HCT116 (cell line): ENCODE measurements at regions not wholly inside any gene's neighbourhood (a gene's known extent, or its start where the extent isn't known, plus 50 kb on each side); places are given as distances from the start of the nearest gene placed in this dataset.

Source experiments
- POLR2A ChIP-seq: IDR thresholded peaks from 2 replicates; pipeline ENCODE4 v1.7.0; 2011; ENCODE audit warnings: borderline replicate concordance; ENCODE audit not compliant: insufficient read depth, insufficient read length; ENCODE audit errors: extremely low read depth
- ZFX ChIP-seq: fragments of 450-650 bp; IDR thresholded peaks from 2 replicates; pipeline ENCODE4 v1.6.1; 2017

DNA sequence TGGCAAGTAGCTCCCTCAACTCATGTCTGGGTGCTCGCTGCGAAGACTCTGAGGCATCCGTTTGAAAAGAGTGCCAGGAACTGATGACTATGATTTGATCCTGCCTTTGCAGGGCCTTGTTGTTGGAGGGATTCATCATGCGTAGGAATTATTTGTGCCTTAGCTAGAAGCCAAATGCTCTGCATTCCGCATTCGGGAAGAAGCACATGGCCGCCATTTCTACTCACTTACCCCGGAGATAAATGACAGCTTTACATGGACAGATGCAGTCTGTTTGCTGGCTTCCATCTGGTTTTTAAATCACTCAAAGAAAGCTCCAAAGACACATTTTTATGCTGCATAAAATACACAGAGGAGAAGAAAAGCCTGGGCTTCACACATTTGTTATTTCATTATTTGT, 363.3 kb upstream of the CDH4 start:
- TF ChIP-seq ZFX (no peak), POLR2A (no peak)
